ENCODE measurements at regions not wholly inside any gene's neighbourhood (a gene's known extent, or its start where the extent isn't known, plus 50 kb on each side); places are given as distances from the start of the nearest gene placed in this dataset.

DNA sequence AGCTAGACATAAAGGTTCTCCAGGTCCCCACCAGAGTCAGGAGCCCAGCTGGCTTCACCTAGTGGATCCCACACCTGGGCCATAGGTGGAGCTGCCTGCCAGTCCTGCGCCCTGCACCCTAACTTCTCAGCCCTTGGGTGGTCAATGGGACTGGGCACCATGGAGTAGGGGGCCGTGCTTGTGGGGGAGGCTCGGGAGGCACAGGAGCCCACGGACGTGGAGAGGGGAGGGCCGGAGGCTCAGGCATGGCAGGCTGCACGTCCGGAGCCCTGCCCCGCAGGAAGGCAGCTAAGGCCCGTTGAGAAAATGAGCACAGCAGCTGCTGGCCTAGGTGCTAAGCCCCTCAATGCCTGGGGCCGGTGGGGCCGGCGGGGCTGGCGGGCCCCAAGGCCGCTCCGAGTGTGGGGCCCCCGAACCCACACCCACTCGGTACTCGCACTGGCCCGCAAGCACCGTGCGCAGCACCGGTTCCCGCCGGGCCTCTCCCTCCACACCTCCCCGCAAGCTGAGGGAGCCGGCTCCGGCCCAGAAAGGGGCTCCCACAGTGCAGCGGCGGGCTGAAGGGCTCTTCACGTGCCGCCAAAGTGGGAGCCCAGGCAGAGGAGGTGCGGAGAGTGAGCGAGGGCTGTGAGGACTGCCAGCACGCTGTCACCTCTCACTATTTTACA, 291.1 kb downstream of the KLHL4 start:
- Histone ChIP-seq H3K9ac (ENCODE audit: insufficient read depth, low read depth, low read length) (no peak overlapping the region), H3K27ac (ENCODE audit: extremely low read length, insufficient read depth, low read length) (no peak overlapping the region), H3K9me3 (ENCODE audit: low read length) (no peaks in the 10 kb centered on the region), H3K36me3 (replicated peaks in 1 of 2; ENCODE audit: control insufficient read depth in 1 of 2, insufficient read depth in 2 of 2, low read length in 2 of 2) (no peaks in the 10 kb centered on the region), H3K27me3 (ENCODE audit: control insufficient read depth in 1 of 2, insufficient read depth in 2 of 2, low read length in 2 of 2) (no peaks in the 10 kb centered on the region), H4K20me1 (ENCODE audit: insufficient read depth, low read length) (no peaks in the 10 kb centered on the region), H3K4me2 (ENCODE audit: low read depth, low read length) (no peak overlapping the region), H3K4me3 (replicated peaks in 1 of 3; ENCODE audit: insufficient read depth in 1 of 3, low read depth in 2 of 3, low read length in 3 of 3) (no peak overlapping the region), H3K4me1 (ENCODE audit: insufficient read depth, low read length) (no peaks in the 10 kb centered on the region), H3K79me2 (ENCODE audit: insufficient read depth, low read length) (no peaks in the 10 kb centered on the region), H2AFZ (ENCODE audit: low read length) (no peak overlapping the region)
- in situ Hi-C loops (cut with HindIII; ENCODE audit: extremely low pct_ligation_motif_present, low pct_unique_long_range_greater_than_20kb), result no loop called here
- FAIRE-seq, result no peak
- no peak for DNase-seq (ENCODE audit: low spot score)
- no TSS peak for BruUV-seq (replicated peaks)
- TF ChIP-seq, protein P1, sequence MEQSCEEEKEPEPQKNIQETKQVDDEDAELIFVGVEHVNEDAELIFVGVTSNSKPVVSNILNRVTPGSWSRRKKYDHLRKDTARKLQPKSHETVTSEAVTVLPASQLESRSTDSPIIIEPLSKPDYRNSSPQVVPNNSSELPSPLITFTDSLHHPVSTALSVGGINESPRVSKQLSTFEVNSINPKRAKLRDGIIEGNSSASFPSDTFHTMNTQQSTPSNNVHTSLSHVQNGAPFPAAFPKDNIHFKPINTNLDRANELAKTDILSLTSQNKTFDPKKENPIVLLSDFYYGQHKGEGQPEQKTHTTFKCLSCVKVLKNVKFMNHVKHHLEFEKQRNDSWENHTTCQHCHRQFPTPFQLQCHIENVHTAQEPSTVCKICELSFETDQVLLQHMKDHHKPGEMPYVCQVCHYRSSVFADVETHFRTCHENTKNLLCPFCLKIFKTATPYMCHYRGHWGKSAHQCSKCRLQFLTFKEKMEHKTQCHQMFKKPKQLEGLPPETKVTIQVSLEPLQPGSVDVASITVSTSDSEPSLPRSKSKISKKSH (CRISPR knock-in tag; IDR thresholded peaks at IDR 0.05; ENCODE audit: borderline replicate concordance), result no peak
- TF ChIP-seq ZNF788 (CRISPR knock-in tag; IDR thresholded peaks at IDR 0.05; ENCODE audit: borderline replicate concordance) (no peak), ZNF136 (CRISPR knock-in tag; IDR thresholded peaks at IDR 0.05; ENCODE audit: low read depth) (no peak), MIER2 (CRISPR knock-in tag; IDR thresholded peaks at IDR 0.05) (no peak), NFKBIZ (CRISPR knock-in tag; IDR thresholded peaks at IDR 0.05) (no peak), ZNF17 (CRISPR knock-in tag; IDR thresholded peaks at IDR 0.05) (no peak), ZFP62 (CRISPR knock-in tag; IDR thresholded peaks at IDR 0.05) (no peak), ONECUT2 (CRISPR knock-in tag; IDR thresholded peaks at IDR 0.05) (no peak), NKX3-1 (CRISPR knock-in tag; IDR thresholded peaks at IDR 0.05) (no peak), ZNF33A (CRISPR knock-in tag; IDR thresholded peaks at IDR 0.05; ENCODE audit: borderline replicate concordance) (no peak), FOXO1 (CRISPR knock-in tag; IDR thresholded peaks at IDR 0.05) (no peak), HOXA5 (CRISPR knock-in tag; IDR thresholded peaks at IDR 0.05) (no peak), RARA (CRISPR knock-in tag; IDR thresholded peaks at IDR 0.05) (no peak), AGO1 (IDR thresholded peaks at IDR 0.05; ENCODE audit: low read depth, low read length, poor library complexity, severe bottlenecking) (no peak), SNRNP70 (IDR thresholded peaks at IDR 0.05; ENCODE audit: low read depth, low read length) (no peak), CHCHD3 (CRISPR knock-in tag; IDR thresholded peaks at IDR 0.05) (no peak), REL (CRISPR knock-in tag; conservative IDR thresholded peaks at IDR 0.05) (no peak), ZNF563 (CRISPR knock-in tag; IDR thresholded peaks at IDR 0.05) (no peak)
- TF ChIP-seq, protein P2, sequence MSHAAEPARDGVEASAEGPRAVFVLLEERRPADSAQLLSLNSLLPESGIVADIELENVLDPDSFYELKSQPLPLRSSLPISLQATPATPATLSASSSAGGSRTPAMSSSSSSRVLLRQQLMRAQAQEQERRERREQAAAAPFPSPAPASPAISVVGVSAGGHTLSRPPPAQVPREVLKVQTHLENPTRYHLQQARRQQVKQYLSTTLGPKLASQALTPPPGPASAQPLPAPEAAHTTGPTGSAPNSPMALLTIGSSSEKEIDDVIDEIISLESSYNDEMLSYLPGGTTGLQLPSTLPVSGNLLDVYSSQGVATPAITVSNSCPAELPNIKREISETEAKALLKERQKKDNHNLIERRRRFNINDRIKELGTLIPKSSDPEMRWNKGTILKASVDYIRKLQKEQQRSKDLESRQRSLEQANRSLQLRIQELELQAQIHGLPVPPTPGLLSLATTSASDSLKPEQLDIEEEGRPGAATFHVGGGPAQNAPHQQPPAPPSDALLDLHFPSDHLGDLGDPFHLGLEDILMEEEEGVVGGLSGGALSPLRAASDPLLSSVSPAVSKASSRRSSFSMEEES (CRISPR knock-in tag; IDR thresholded peaks at IDR 0.05), result no peak
- ATAC-seq, result no peak
- CTCF ChIA-PET (ENCODE audit: low intra/inter-chr PET ratio, low total read pairs), result no interaction called here
- WGBS (ENCODE audit: low lambda C conversion rate), result 50% methylated on average over 4 of the region's 35 CpGs
- POLR2A ChIA-PET, result no interaction called here
- intact Hi-C loops (cut with micrococcal nuclease; ENCODE audit: unreplicated experiment), result no loop called here

All from HepG2 (cell line).